PC-3 (cell line): ENCODE measurements at regions not wholly inside any gene's neighbourhood (a gene's known extent, or its start where the extent isn't known, plus 50 kb on each side); places are given as distances from the start of the nearest gene placed in this dataset.

Source experiments
- CTCF ChIP-seq: fragments of 300-600 bp; sonication (generic); conservative IDR thresholded peaks from 2 replicates; pipeline ENCODE4 v1.5.1; 2017; ENCODE audit warnings: antibody characterized with exemption, low read depth, mild to moderate bottlenecking, low read length
- EZH2 ChIP-seq: fragments of 300-600 bp; sonication (generic); IDR thresholded peaks from one replicate; pipeline ENCODE4 v1.6.1; 2017; ENCODE audit warnings: antibody characterized with exemption, mild to moderate bottlenecking, low read length; ENCODE audit not compliant: unreplicated experiment
- EZH2phosphoT487 ChIP-seq: fragments of 300-600 bp; sonication (generic); IDR thresholded peaks from 2 replicates; pipeline ENCODE4 v1.6.1; 2018; ENCODE audit warnings: mild to moderate bottlenecking, antibody characterized with exemption, low read length, borderline replicate concordance

- no peak for TF ChIP-seq CTCF
- TF ChIP-seq EZH2 = no peak
- TF ChIP-seq EZH2phosphoT487 = no peak
Measured at GRCh38 chr9:23630488-23630887, 195.6 kb downstream of the ELAVL2 start.
